Stromal cell of bone marrow (primary cell): ENCODE measurements at regions not wholly inside any gene's neighbourhood (a gene's known extent, or its start where the extent isn't known, plus 50 kb on each side); places are given as distances from the start of the nearest gene placed in this dataset.

Experiments used
- DNase-seq: peaks from one replicate; pipeline ENCODE4 v3.0.0-alpha.2; 2012; ENCODE audit warnings: low read depth

- DNase-seq: no peak
These were observed 123.4 kb downstream of the CTTN start for GRCh38 chr11:70521475-70522308.

- DNase-seq: no peak
These were observed 123.9 kb downstream of the CTTN start for GRCh38 chr11:70522309-70522592.

GRCh38 chr11:70522593-70523311 lies 124.4 kb downstream of the CTTN start:
- no peak for DNase-seq

- DNase-seq: no peak
These were observed 125.2 kb downstream of the CTTN start for GRCh38 chr11:70523384-70524095.

- DNase-seq: no peak
These were observed 126.0 kb downstream of the CTTN start for GRCh38 chr11:70524096-70524922.

- no peak for DNase-seq
These were observed 126.7 kb downstream of the CTTN start for GRCh38 chr11:70525006-70525405.

GRCh38 chr11:70525466-70525865 lies 127.1 kb downstream of the CTTN start:
- DNase-seq: no peak

- DNase-seq: no peak
These were observed 128.1 kb downstream of the CTTN start for GRCh38 chr11:70526116-70527045.

GRCh38 chr11:70527046-70527395 lies 128.7 kb downstream of the CTTN start:
- DNase-seq: no peak

- DNase-seq: no peak
These were observed 129.2 kb downstream of the CTTN start for GRCh38 chr11:70527429-70528045.

- DNase-seq: no peak
These were observed 129.9 kb downstream of the CTTN start for GRCh38 chr11:70528046-70528793.

GRCh38 chr11:70528794-70529580 lies 130.7 kb downstream of the CTTN start:
- DNase-seq: no peak

GRCh38 chr11:70530010-70530409 lies 131.7 kb downstream of the CTTN start:
- DNase-seq: no peak

- no peak for DNase-seq
These were observed 132.4 kb downstream of the CTTN start for GRCh38 chr11:70530629-70531185.

GRCh38 chr11:70531281-70532065 lies 133.1 kb downstream of the CTTN start:
- DNase-seq: no peak

GRCh38 chr11:70532066-70532440 lies 133.7 kb downstream of the CTTN start:
- DNase-seq: no peak

- DNase-seq: no peak
These were observed 134.4 kb downstream of the CTTN start for GRCh38 chr11:70532731-70533130.
